ENCODE measurements at regions not wholly inside any gene's neighbourhood (a gene's known extent, or its start where the extent isn't known, plus 50 kb on each side); places are given as distances from the start of the nearest gene placed in this dataset.

- Histone ChIP-seq H3K4me2 (no peak overlapping the region), H3K9me3 (no peaks in the 10 kb centered on the region), H3K4me3 (no peak overlapping the region), H3K27ac (no peak overlapping the region), H3K4me1 (no peaks in the 10 kb centered on the region)
- FAIRE-seq (no peak), DNase-seq (ENCODE audit: low read depth in 1 of 2, low spot score in 1 of 2) (no peak), ATAC-seq (no peak)
- POLR2A ChIA-PET = no interaction called here
- WGBS (ENCODE audit: missing lambda C conversion rate) = 8% methylated on average over 1 of the region's 1 CpG
- TF ChIP-seq MAZ (IDR thresholded peaks at IDR 0.05; ENCODE audit: borderline replicate concordance, low read depth, low read length) (no peak), SMC3 (IDR thresholded peaks at IDR 0.05) (no peak), NR3C1 (IDR thresholded peaks at IDR 0.05) (no peak), GATA3 (IDR thresholded peaks at IDR 0.05; ENCODE audit: borderline replicate concordance) (no peak), RFX5 (IDR thresholded peaks at IDR 0.05) (no peak)
- CTCF ChIA-PET = no interaction called here
Observed at GRCh38 chr4:33323393-33323792, 2603.2 kb downstream of the PCDH7 start.

DNA sequence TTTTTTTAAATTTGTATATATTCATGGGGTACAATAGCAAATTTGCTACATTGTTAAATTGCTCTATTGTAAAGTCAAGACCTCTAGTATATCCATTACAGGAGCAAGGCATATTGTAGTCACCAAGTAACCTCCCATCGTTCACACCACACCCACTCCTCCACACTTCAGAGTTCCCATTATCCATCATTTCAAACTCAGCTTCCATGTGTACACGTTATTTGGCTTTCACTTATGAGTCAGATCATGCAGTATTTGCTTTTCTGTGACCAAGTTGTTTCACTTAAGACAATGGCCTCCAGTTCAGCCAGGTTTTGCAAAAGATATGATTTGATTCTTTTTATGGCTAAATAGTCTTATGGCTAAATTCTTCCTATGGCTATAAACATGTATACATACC is 2614.2 kb downstream of the PCDH7 start:
- TF ChIP-seq HMGXB4 (CRISPR knock-in tag; IDR thresholded peaks at IDR 0.05; ENCODE audit: borderline replicate concordance) (no peak), KDM1A (IDR thresholded peaks at IDR 0.05; ENCODE audit: low read depth) (no peak), HOXA7 (CRISPR knock-in tag; IDR thresholded peaks at IDR 0.05) (no peak), RAD21 (conservative IDR thresholded peaks at IDR 0.05 in 1 of 2, IDR thresholded peaks at IDR 0.05 in 1 of 2) (no peak), PHF8 (IDR thresholded peaks at IDR 0.05; ENCODE audit: borderline replicate concordance, low read depth) (no peak), CBX8 (IDR thresholded peaks at IDR 0.05) (no peak), TFCP2L1 (CRISPR knock-in tag; IDR thresholded peaks at IDR 0.05) (no peak), JUN (IDR thresholded peaks at IDR 0.05) (no peak), NFE2L2 (conservative IDR thresholded peaks at IDR 0.05; ENCODE audit: low read length) (no peak), MAZ (IDR thresholded peaks at IDR 0.05; ENCODE audit: borderline replicate concordance, low read depth, low read length) (no peak)
- POLR2A ChIA-PET = no interaction called here

GRCh38 chr4:33339762-33340161 is 2619.6 kb downstream of the PCDH7 start:
- 15% methylated on average over 3 of the region's 3 CpGs for WGBS (ENCODE audit: missing lambda C conversion rate)
- DNase-seq (ENCODE audit: low read depth in 1 of 2, low spot score in 1 of 2) (no peak), ATAC-seq (no peak), FAIRE-seq (no peak)
- Histone ChIP-seq H3K4me3 (no peak overlapping the region), H3K9me3 (no peaks in the 10 kb centered on the region), H3K4me1 (no peaks in the 10 kb centered on the region), H3K27ac (no peak overlapping the region), H3K4me2 (no peak overlapping the region)
- CTCF ChIA-PET = no interaction called here
- POLR2A ChIA-PET = no interaction called here
- TF ChIP-seq HOXB13 (CRISPR knock-in tag; IDR thresholded peaks at IDR 0.05; ENCODE audit: low read depth) = no peak
- no peak for TF ChIP-seq HEYL (CRISPR knock-in tag; IDR thresholded peaks at IDR 0.05)
- TF ChIP-seq CBX2 (IDR thresholded peaks at IDR 0.05; ENCODE audit: borderline replicate concordance, low read depth) = no peak
- TF ChIP-seq, protein P1, sequence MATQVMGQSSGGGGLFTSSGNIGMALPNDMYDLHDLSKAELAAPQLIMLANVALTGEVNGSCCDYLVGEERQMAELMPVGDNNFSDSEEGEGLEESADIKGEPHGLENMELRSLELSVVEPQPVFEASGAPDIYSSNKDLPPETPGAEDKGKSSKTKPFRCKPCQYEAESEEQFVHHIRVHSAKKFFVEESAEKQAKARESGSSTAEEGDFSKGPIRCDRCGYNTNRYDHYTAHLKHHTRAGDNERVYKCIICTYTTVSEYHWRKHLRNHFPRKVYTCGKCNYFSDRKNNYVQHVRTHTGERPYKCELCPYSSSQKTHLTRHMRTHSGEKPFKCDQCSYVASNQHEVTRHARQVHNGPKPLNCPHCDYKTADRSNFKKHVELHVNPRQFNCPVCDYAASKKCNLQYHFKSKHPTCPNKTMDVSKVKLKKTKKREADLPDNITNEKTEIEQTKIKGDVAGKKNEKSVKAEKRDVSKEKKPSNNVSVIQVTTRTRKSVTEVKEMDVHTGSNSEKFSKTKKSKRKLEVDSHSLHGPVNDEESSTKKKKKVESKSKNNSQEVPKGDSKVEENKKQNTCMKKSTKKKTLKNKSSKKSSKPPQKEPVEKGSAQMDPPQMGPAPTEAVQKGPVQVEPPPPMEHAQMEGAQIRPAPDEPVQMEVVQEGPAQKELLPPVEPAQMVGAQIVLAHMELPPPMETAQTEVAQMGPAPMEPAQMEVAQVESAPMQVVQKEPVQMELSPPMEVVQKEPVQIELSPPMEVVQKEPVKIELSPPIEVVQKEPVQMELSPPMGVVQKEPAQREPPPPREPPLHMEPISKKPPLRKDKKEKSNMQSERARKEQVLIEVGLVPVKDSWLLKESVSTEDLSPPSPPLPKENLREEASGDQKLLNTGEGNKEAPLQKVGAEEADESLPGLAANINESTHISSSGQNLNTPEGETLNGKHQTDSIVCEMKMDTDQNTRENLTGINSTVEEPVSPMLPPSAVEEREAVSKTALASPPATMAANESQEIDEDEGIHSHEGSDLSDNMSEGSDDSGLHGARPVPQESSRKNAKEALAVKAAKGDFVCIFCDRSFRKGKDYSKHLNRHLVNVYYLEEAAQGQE (IDR thresholded peaks at IDR 0.05) = no peak
- no peak for TF ChIP-seq FOSL2 (IDR thresholded peaks at IDR 0.05)
- no peak for TF ChIP-seq FOSL2 (CRISPR knock-in tag; IDR thresholded peaks at IDR 0.05)
- no peak for TF ChIP-seq CTCF (IDR thresholded peaks at IDR 0.05)
- no peak for TF ChIP-seq JUNB (IDR thresholded peaks at IDR 0.05)
- TF ChIP-seq, protein P2, sequence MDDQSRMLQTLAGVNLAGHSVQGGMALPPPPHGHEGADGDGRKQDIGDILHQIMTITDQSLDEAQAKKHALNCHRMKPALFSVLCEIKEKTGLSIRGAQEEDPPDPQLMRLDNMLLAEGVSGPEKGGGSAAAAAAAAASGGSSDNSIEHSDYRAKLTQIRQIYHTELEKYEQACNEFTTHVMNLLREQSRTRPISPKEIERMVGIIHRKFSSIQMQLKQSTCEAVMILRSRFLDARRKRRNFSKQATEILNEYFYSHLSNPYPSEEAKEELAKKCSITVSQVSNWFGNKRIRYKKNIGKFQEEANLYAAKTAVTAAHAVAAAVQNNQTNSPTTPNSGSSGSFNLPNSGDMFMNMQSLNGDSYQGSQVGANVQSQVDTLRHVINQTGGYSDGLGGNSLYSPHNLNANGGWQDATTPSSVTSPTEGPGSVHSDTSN (IDR thresholded peaks at IDR 0.05) = no peak
- TF ChIP-seq EHF (CRISPR knock-in tag; IDR thresholded peaks at IDR 0.05) = no peak
- TF ChIP-seq, protein P3, sequence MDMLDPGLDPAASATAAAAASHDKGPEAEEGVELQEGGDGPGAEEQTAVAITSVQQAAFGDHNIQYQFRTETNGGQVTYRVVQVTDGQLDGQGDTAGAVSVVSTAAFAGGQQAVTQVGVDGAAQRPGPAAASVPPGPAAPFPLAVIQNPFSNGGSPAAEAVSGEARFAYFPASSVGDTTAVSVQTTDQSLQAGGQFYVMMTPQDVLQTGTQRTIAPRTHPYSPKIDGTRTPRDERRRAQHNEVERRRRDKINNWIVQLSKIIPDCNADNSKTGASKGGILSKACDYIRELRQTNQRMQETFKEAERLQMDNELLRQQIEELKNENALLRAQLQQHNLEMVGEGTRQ (IDR thresholded peaks at IDR 0.05) = no peak
- no peak for TF ChIP-seq CHD4 (IDR thresholded peaks at IDR 0.05; ENCODE audit: borderline replicate concordance)
- no peak for TF ChIP-seq EHMT2 (IDR thresholded peaks at IDR 0.05; ENCODE audit: low read depth)
- TF ChIP-seq ZSCAN20 (CRISPR knock-in tag; IDR thresholded peaks at IDR 0.05) = no peak

More for the DNA sequence above, 2614.2 kb downstream of the PCDH7 start:
- DNase-seq (ENCODE audit: low read depth in 1 of 2, low spot score in 1 of 2) = peak in 1 of 2 experiments; percentile 2
- no peak overlapping the region for H3K27ac ChIP-seq
- no peak for ATAC-seq
- no peak overlapping the region for H3K4me3 ChIP-seq
- 0% methylated on average over 2 of the region's 2 CpGs for WGBS (ENCODE audit: missing lambda C conversion rate)
- no peaks in the 10 kb centered on the region for H3K9me3 ChIP-seq
- CTCF ChIA-PET = no interaction called here
- H3K4me1 ChIP-seq = no peaks in the 10 kb centered on the region
- no peak overlapping the region for H3K4me2 ChIP-seq
- FAIRE-seq = no peak
